Vagina (tissue), 2 donors: ENCODE measurements at regions not wholly inside any gene's neighbourhood (a gene's known extent, or its start where the extent isn't known, plus 50 kb on each side); places are given as distances from the start of the nearest gene placed in this dataset.

Experiments used
- POLR2AphosphoS5 ChIP-seq, 2 donors: sonication (generic); formaldehyde crosslinking; IDR thresholded peaks; one replicate each; pipeline ENCODE4 v1.9.0; 2017; ENCODE audit warnings: antibody characterized with exemption in 2 of 2, mild to moderate bottlenecking in 2 of 2, low read depth in 1 of 2; ENCODE audit not compliant: insufficient read depth in 1 of 2
- TF ChIP-seq, protein P1 (sequence below), 3 experiments: fragments of 450-650 bp in 2 of 3; fragments of 200-600 bp in 1 of 3; sonication (generic) in 1 of 3; IDR thresholded peaks; one replicate each; pipeline ENCODE4 v1.5.1; 2017 to 2019; ENCODE audit warnings: antibody characterized with exemption in 3 of 3, mild to moderate bottlenecking in 2 of 3, moderate library complexity in 2 of 3

DNA sequence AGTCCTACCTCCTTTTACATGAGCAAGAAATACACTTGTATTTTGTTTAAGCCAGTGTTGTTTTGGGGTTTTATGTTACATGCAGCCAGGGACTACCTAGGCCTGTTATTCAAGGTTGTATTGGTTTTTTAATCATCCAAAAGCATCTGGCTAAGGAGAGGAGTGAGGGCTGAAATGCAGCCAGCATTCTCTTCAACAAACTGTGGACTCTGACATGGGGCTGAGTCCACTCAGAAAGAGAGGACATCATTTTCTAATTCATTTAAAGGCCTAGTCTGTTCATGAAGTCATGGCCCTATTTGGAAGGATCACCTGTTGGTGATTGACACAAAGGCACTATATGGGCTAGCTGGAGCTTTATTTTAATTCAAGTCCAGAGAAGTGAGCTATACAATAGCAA, 190.4 kb downstream of the TTLL7 start:
- TF ChIP-seq POLR2AphosphoS5 (IDR thresholded peaks at IDR 0.05; ENCODE audit: insufficient read depth in 1 of 2, low read depth in 1 of 2) = no peak
- TF ChIP-seq, protein P1, sequence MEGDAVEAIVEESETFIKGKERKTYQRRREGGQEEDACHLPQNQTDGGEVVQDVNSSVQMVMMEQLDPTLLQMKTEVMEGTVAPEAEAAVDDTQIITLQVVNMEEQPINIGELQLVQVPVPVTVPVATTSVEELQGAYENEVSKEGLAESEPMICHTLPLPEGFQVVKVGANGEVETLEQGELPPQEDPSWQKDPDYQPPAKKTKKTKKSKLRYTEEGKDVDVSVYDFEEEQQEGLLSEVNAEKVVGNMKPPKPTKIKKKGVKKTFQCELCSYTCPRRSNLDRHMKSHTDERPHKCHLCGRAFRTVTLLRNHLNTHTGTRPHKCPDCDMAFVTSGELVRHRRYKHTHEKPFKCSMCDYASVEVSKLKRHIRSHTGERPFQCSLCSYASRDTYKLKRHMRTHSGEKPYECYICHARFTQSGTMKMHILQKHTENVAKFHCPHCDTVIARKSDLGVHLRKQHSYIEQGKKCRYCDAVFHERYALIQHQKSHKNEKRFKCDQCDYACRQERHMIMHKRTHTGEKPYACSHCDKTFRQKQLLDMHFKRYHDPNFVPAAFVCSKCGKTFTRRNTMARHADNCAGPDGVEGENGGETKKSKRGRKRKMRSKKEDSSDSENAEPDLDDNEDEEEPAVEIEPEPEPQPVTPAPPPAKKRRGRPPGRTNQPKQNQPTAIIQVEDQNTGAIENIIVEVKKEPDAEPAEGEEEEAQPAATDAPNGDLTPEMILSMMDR (IDR thresholded peaks at IDR 0.05) = no peak
